HepG2 (cell line): ENCODE measurements at regions not wholly inside any gene's neighbourhood (a gene's known extent, or its start where the extent isn't known, plus 50 kb on each side); places are given as distances from the start of the nearest gene placed in this dataset.

Experiments used
- ARID2 ChIP-seq: sonication (generic); formaldehyde crosslinking; IDR thresholded peaks from 2 replicates; pipeline ENCODE4 v1.8.1; 2022; ENCODE audit warnings: mild to moderate bottlenecking, missing genetic modification reagents, borderline replicate concordance
- ATF4 ChIP-seq, 2 experiments: fragments of 450-650 bp in 1 of 2; sonication (generic) in 1 of 2; formaldehyde crosslinking; IDR thresholded peaks; 2 replicates each; pipeline versions ENCODE4 v1.5.0 to v1.8.0; 2020 to 2022; ENCODE audit warnings: mild to moderate bottlenecking in 1 of 2, missing genetic modification reagents in 1 of 2
- BATF2 ChIP-seq: sonication (generic); formaldehyde crosslinking; IDR thresholded peaks from 2 replicates; pipeline ENCODE4 v1.8.0; 2022; ENCODE audit warnings: mild to moderate bottlenecking, missing genetic modification reagents, moderate library complexity
- MIER2 ChIP-seq: IDR thresholded peaks from 2 replicates; pipeline ENCODE4 v1.6.1; 2016; ENCODE audit warnings: missing biosample characterization, missing genetic modification reagents
- SSRP1 ChIP-seq: IDR thresholded peaks from 2 replicates; pipeline ENCODE4 v1.6.1; 2016; ENCODE audit warnings: control low read depth
- ZGPAT ChIP-seq: IDR thresholded peaks from 2 replicates; pipeline ENCODE4 v1.6.1; 2016; ENCODE audit warnings: mild to moderate bottlenecking
- ZNF430 ChIP-seq: sonication (generic); formaldehyde crosslinking; IDR thresholded peaks from 2 replicates; pipeline ENCODE4 v1.9.0; 2021; ENCODE audit warnings: mild to moderate bottlenecking, missing genetic modification reagents
- ZNF512 ChIP-seq: sonication (generic); formaldehyde crosslinking; IDR thresholded peaks from 2 replicates; pipeline ENCODE4 v1.4.0; 2020; ENCODE audit warnings: mild to moderate bottlenecking, missing genetic modification reagents
- TF ChIP-seq, protein P1 (sequence below): sonication (generic); formaldehyde crosslinking; conservative IDR thresholded peaks from 2 replicates; pipeline ENCODE4 v1.4.0; 2020; ENCODE audit warnings: missing genetic modification reagents
- TF ChIP-seq, protein P2 (sequence below), 2 experiments: fragments of 450-650 bp in 1 of 2; sonication (generic) in 1 of 2; formaldehyde crosslinking in 1 of 2; IDR thresholded peaks; 2 replicates each; pipeline versions ENCODE4 v1.6.1 to v1.8.0; 2016 to 2022; ENCODE audit warnings: antibody characterized with exemption in 1 of 2, mild to moderate bottlenecking in 1 of 2, missing genetic modification reagents in 1 of 2
- TF ChIP-seq, protein P3 (sequence below): sonication (generic); formaldehyde crosslinking; IDR thresholded peaks from 2 replicates; pipeline ENCODE4 v1.8.1; 2023; ENCODE audit warnings: mild to moderate bottlenecking, moderate library complexity, missing genetic modification reagents

- TF ChIP-seq, protein P1, sequence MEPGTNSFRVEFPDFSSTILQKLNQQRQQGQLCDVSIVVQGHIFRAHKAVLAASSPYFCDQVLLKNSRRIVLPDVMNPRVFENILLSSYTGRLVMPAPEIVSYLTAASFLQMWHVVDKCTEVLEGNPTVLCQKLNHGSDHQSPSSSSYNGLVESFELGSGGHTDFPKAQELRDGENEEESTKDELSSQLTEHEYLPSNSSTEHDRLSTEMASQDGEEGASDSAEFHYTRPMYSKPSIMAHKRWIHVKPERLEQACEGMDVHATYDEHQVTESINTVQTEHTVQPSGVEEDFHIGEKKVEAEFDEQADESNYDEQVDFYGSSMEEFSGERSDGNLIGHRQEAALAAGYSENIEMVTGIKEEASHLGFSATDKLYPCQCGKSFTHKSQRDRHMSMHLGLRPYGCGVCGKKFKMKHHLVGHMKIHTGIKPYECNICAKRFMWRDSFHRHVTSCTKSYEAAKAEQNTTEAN (CRISPR knock-in tag): no peak
- no peak for TF ChIP-seq SSRP1 (CRISPR knock-in tag)
- TF ChIP-seq ZNF430 (CRISPR knock-in tag): no peak
- TF ChIP-seq, protein P2, sequence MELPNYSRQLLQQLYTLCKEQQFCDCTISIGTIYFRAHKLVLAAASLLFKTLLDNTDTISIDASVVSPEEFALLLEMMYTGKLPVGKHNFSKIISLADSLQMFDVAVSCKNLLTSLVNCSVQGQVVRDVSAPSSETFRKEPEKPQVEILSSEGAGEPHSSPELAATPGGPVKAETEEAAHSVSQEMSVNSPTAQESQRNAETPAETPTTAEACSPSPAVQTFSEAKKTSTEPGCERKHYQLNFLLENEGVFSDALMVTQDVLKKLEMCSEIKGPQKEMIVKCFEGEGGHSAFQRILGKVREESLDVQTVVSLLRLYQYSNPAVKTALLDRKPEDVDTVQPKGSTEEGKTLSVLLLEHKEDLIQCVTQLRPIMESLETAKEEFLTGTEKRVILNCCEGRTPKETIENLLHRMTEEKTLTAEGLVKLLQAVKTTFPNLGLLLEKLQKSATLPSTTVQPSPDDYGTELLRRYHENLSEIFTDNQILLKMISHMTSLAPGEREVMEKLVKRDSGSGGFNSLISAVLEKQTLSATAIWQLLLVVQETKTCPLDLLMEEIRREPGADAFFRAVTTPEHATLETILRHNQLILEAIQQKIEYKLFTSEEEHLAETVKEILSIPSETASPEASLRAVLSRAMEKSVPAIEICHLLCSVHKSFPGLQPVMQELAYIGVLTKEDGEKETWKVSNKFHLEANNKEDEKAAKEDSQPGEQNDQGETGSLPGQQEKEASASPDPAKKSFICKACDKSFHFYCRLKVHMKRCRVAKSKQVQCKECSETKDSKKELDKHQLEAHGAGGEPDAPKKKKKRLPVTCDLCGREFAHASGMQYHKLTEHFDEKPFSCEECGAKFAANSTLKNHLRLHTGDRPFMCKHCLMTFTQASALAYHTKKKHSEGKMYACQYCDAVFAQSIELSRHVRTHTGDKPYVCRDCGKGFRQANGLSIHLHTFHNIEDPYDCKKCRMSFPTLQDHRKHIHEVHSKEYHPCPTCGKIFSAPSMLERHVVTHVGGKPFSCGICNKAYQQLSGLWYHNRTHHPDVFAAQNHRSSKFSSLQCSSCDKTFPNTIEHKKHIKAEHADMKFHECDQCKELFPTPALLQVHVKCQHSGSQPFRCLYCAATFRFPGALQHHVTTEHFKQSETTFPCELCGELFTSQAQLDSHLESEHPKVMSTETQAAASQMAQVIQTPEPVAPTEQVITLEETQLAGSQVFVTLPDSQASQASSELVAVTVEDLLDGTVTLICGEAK (IDR thresholded peaks at IDR 0.05): no peak
- TF ChIP-seq, protein P2 (CRISPR knock-in tag; IDR thresholded peaks at IDR 0.05): no peak
- TF ChIP-seq ATF4 (CRISPR knock-in tag; IDR thresholded peaks at IDR 0.05): no peak
- TF ChIP-seq MIER2 (CRISPR knock-in tag): no peak
- 0 out of 2 replicates have a peak, but pooled peaks have one; percentile 49 for TF ChIP-seq ZGPAT
- TF ChIP-seq, protein P3, sequence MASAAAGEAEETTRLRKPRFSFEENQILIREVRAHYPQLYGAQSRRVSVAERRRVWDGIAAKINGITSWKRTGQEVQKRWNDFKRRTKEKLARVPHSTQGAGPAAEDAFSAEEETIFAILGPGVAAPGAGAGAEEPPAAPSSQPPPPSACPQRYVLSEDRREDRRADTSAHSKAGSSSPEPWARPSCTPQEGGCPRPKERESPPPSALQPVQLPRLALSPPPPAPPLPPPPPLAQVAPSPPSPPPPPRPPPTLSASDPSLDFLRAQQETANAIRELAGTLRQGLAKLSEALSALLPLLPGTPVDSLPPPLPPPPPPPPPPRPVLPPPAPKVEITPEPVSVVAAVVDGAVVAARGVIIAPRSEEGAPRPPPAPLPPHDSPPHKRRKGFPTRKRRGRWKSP (CRISPR knock-in tag): no peak
- TF ChIP-seq ZNF512 (CRISPR knock-in tag): no peak
- TF ChIP-seq BATF2 (CRISPR knock-in tag): no peak
- TF ChIP-seq ARID2 (CRISPR knock-in tag): no peak
Observed at GRCh38 chr2:64404002-64404731, 49.8 kb upstream of the LGALSL start (continued).
